PFSK-1 (cell line): ENCODE measurements at regions not wholly inside any gene's neighbourhood (a gene's known extent, or its start where the extent isn't known, plus 50 kb on each side); places are given as distances from the start of the nearest gene placed in this dataset.

Experiments used
- FOXP2 ChIP-seq: optimal IDR thresholded peaks from 2 replicates; pipeline ENCODE3; 2011; ENCODE audit warnings: borderline replicate concordance, control low read depth, inconsistent platforms; ENCODE audit not compliant: insufficient read depth; ENCODE audit errors: extremely low read length, extremely low read depth
- POLR2AphosphoS5 ChIP-seq: IDR thresholded peaks from 2 replicates; pipeline ENCODE4 v1.6.1; 2012; ENCODE audit warnings: low read depth, mild to moderate bottlenecking, control low read depth, low read length, moderate library complexity
- REST ChIP-seq, 2 experiments: IDR thresholded peaks; 2 replicates each; pipeline versions ENCODE4 v1.6.1 to v1.8.0; 2011 to 2012; ENCODE audit warnings: low read depth in 2 of 2, low read length in 2 of 2, control low read depth in 1 of 2, inconsistent platforms in 1 of 2, mild to moderate bottlenecking in 1 of 2, moderate library complexity in 1 of 2; ENCODE audit not compliant: insufficient read depth in 1 of 2
- SIN3A ChIP-seq: IDR thresholded peaks from 2 replicates; pipeline ENCODE4 v1.6.1; 2012; ENCODE audit warnings: mild to moderate bottlenecking, low read length, moderate library complexity, borderline replicate concordance; ENCODE audit not compliant: insufficient read depth
- TAF1 ChIP-seq: IDR thresholded peaks from 2 replicates; pipeline ENCODE4 v1.6.1; 2012; ENCODE audit warnings: low read length, control low read depth, borderline replicate concordance; ENCODE audit not compliant: insufficient read depth

- TF ChIP-seq FOXP2 = no peak
- no peak for TF ChIP-seq SIN3A
- TF ChIP-seq REST (IDR thresholded peaks at IDR 0.05; ENCODE audit: insufficient read depth in 1 of 2, low read depth in 2 of 2, low read length in 2 of 2) = no peak
- TF ChIP-seq POLR2AphosphoS5 = no peak
- no peak for TF ChIP-seq TAF1
These were observed 146.9 kb downstream of the TFEC start for GRCh38 chr7:115883629-115884028.

- TF ChIP-seq POLR2AphosphoS5 (no peak), REST (IDR thresholded peaks at IDR 0.05; ENCODE audit: insufficient read depth in 1 of 2, low read depth in 2 of 2, low read length in 2 of 2) (no peak), FOXP2 (no peak)
These were observed 149.1 kb downstream of the TFEC start for GRCh38 chr7:115881476-115881875.

- TF ChIP-seq REST (IDR thresholded peaks at IDR 0.05; ENCODE audit: insufficient read depth in 1 of 2, low read depth in 2 of 2, low read length in 2 of 2) = no peak
These were observed 151.4 kb downstream of the TFEC start for GRCh38 chr7:115879171-115879570.

GRCh38 chr7:115869801-115870200 lies 160.8 kb downstream of the TFEC start:
- TF ChIP-seq TAF1 = no peak
- no peak for TF ChIP-seq POLR2AphosphoS5
- TF ChIP-seq FOXP2 = no peak
- TF ChIP-seq SIN3A = no peak
- TF ChIP-seq REST (IDR thresholded peaks at IDR 0.05; ENCODE audit: insufficient read depth in 1 of 2, low read depth in 2 of 2, low read length in 2 of 2) = no peak

- TF ChIP-seq REST (IDR thresholded peaks at IDR 0.05; ENCODE audit: insufficient read depth in 1 of 2, low read depth in 2 of 2, low read length in 2 of 2) (no peak), TAF1 (no peak), FOXP2 (no peak), SIN3A (no peak), POLR2AphosphoS5 (no peak)
These were observed 161.4 kb downstream of the TFEC start for GRCh38 chr7:115869190-115869589.
